ENCODE measurements at regions not wholly inside any gene's neighbourhood (a gene's known extent, or its start where the extent isn't known, plus 50 kb on each side); places are given as distances from the start of the nearest gene placed in this dataset.
"Not testable (repeated sequence)": the region's sequence is repeated elsewhere in the genome, so short reads cannot be mapped to it uniquely, and the experiment has no call there.

GRCh38 chr1:38213646-38214434, 167.2 kb upstream of the POU3F1 start:
- no peak for DNase-seq (ENCODE audit: low spot score)

- no peak for DNase-seq (ENCODE audit: low spot score)
Measured at GRCh38 chr1:38210895-38211177, 164.2 kb upstream of the POU3F1 start.

- DNase-seq (ENCODE audit: low spot score), result no peak
Measured at GRCh38 chr1:38210021-38210894, 163.7 kb upstream of the POU3F1 start.

- no peak for DNase-seq (ENCODE audit: low spot score)
Measured at GRCh38 chr1:38208716-38209632, 162.4 kb upstream of the POU3F1 start.

- no peak for DNase-seq (ENCODE audit: low spot score)
Measured at GRCh38 chr1:38207906-38208305, 161.3 kb upstream of the POU3F1 start.

GRCh38 chr1:38207275-38207674, 160.7 kb upstream of the POU3F1 start:
- no peak for DNase-seq (ENCODE audit: low spot score)

GRCh38 chr1:38204698-38205097, 158.1 kb upstream of the POU3F1 start:
- DNase-seq (ENCODE audit: low spot score), result no peak

- DNase-seq (ENCODE audit: low spot score), result no peak
Measured at GRCh38 chr1:38203441-38203840, 156.8 kb upstream of the POU3F1 start.

- DNase-seq (ENCODE audit: low spot score), result no peak
Measured at GRCh38 chr1:38201431-38201830, 154.8 kb upstream of the POU3F1 start.

GRCh38 chr1:38198621-38199020, 152.0 kb upstream of the POU3F1 start:
- no peak for DNase-seq (ENCODE audit: low spot score)

GRCh38 chr1:38198099-38198498, 151.5 kb upstream of the POU3F1 start:
- DNase-seq (ENCODE audit: low spot score), result no peak

- DNase-seq (ENCODE audit: low spot score), result no peak
Measured at GRCh38 chr1:38197312-38198061, 150.9 kb upstream of the POU3F1 start.

GRCh38 chr1:38194472-38194871, 147.9 kb upstream of the POU3F1 start:
- DNase-seq (ENCODE audit: low spot score), result no peak

- no peak for DNase-seq (ENCODE audit: low spot score)
Measured at GRCh38 chr1:38193040-38193439, 146.4 kb upstream of the POU3F1 start.

GRCh38 chr1:38191461-38191860, 144.9 kb upstream of the POU3F1 start:
- no peak for DNase-seq (ENCODE audit: low spot score)

- DNase-seq (ENCODE audit: low spot score), result no peak
Measured at GRCh38 chr1:38190983-38191382, 144.4 kb upstream of the POU3F1 start.

- no peak for DNase-seq (ENCODE audit: low spot score)
Measured at GRCh38 chr1:38187552-38187951, 141.0 kb upstream of the POU3F1 start.

- no peak for DNase-seq (ENCODE audit: low spot score)
Measured at GRCh38 chr1:38186566-38186965, 140.0 kb upstream of the POU3F1 start.

- DNase-seq (ENCODE audit: low spot score), result no peak
Measured at GRCh38 chr1:38185913-38186312, 139.3 kb upstream of the POU3F1 start.

- no peak for DNase-seq (ENCODE audit: low spot score)
Measured at GRCh38 chr1:38183747-38184146, 137.2 kb upstream of the POU3F1 start.

- no peak for DNase-seq (ENCODE audit: low spot score)
Measured at GRCh38 chr1:38183096-38183495, 136.5 kb upstream of the POU3F1 start.

GRCh38 chr1:38180388-38180787, 133.8 kb upstream of the POU3F1 start:
- not testable (repeated sequence) for DNase-seq (ENCODE audit: low spot score)

All from AG20443 (cell line).